ENCODE measurements at regions not wholly inside any gene's neighbourhood (a gene's known extent, or its start where the extent isn't known, plus 50 kb on each side); places are given as distances from the start of the nearest gene placed in this dataset.

GRCh38 chr6:149149653-149150052 is 167.9 kb upstream of the TAB2 start:
- DNase-seq (ENCODE audit: low read depth in 1 of 2, low spot score in 1 of 2), result no peak

GRCh38 chr6:149150301-149150700 is 167.2 kb upstream of the TAB2 start:
- no peak for DNase-seq (ENCODE audit: low read depth in 1 of 2, low spot score in 1 of 2)

- DNase-seq (ENCODE audit: low read depth in 1 of 2, low spot score in 1 of 2), result peak in 1 of 2 donors; percentile 23
Observed at GRCh38 chr6:149150801-149151398, 166.6 kb upstream of the TAB2 start.

- no peak for DNase-seq (ENCODE audit: low read depth in 1 of 2, low spot score in 1 of 2)
Observed at GRCh38 chr6:149152521-149152920, 165.0 kb upstream of the TAB2 start.

- DNase-seq (ENCODE audit: low read depth in 1 of 2, low spot score in 1 of 2), result no peak
Observed at GRCh38 chr6:149153100-149153499, 164.4 kb upstream of the TAB2 start.

GRCh38 chr6:149153693-149154092 is 163.8 kb upstream of the TAB2 start:
- no peak for DNase-seq (ENCODE audit: low read depth in 1 of 2, low spot score in 1 of 2)

- no peak for DNase-seq (ENCODE audit: low read depth in 1 of 2, low spot score in 1 of 2)
Observed at GRCh38 chr6:149154261-149154821, 163.2 kb upstream of the TAB2 start.

- DNase-seq (ENCODE audit: low read depth in 1 of 2, low spot score in 1 of 2), result no peak
Observed at GRCh38 chr6:149157126-149157525, 160.4 kb upstream of the TAB2 start.

- no peak for DNase-seq (ENCODE audit: low read depth in 1 of 2, low spot score in 1 of 2)
Observed at GRCh38 chr6:149158076-149158475, 159.4 kb upstream of the TAB2 start.

GRCh38 chr6:149160943-149161342 is 156.6 kb upstream of the TAB2 start:
- no peak for DNase-seq (ENCODE audit: low read depth in 1 of 2, low spot score in 1 of 2)

GRCh38 chr6:149162924-149163323 is 154.6 kb upstream of the TAB2 start:
- no peak for DNase-seq (ENCODE audit: low read depth in 1 of 2, low spot score in 1 of 2)

GRCh38 chr6:149164199-149164750 is 153.2 kb upstream of the TAB2 start:
- no peak for DNase-seq (ENCODE audit: low read depth in 1 of 2, low spot score in 1 of 2)

GRCh38 chr6:149166336-149166735 is 151.2 kb upstream of the TAB2 start:
- no peak for DNase-seq (ENCODE audit: low read depth in 1 of 2, low spot score in 1 of 2)

- no peak for DNase-seq (ENCODE audit: low read depth in 1 of 2, low spot score in 1 of 2)
Observed at GRCh38 chr6:149166747-149167146, 150.8 kb upstream of the TAB2 start.

- DNase-seq (ENCODE audit: low read depth in 1 of 2, low spot score in 1 of 2), result no peak
Observed at GRCh38 chr6:149168968-149169367, 148.5 kb upstream of the TAB2 start.

GRCh38 chr6:149169761-149170511 is 147.6 kb upstream of the TAB2 start:
- no peak for DNase-seq (ENCODE audit: low read depth in 1 of 2, low spot score in 1 of 2)

- no peak for DNase-seq (ENCODE audit: low read depth in 1 of 2, low spot score in 1 of 2)
Observed at GRCh38 chr6:149170564-149171452, 146.7 kb upstream of the TAB2 start.

- no peak for DNase-seq (ENCODE audit: low read depth in 1 of 2, low spot score in 1 of 2)
Observed at GRCh38 chr6:149173222-149173621, 144.3 kb upstream of the TAB2 start.

GRCh38 chr6:149174962-149175361 is 142.6 kb upstream of the TAB2 start:
- DNase-seq (ENCODE audit: low read depth in 1 of 2, low spot score in 1 of 2), result no peak

- DNase-seq (ENCODE audit: low read depth in 1 of 2, low spot score in 1 of 2), result no peak
Observed at GRCh38 chr6:149176971-149177667, 140.4 kb upstream of the TAB2 start.

GRCh38 chr6:149179431-149179830 is 138.1 kb upstream of the TAB2 start:
- no peak for DNase-seq (ENCODE audit: low read depth in 1 of 2, low spot score in 1 of 2)

Measured in activated T-helper 1 cell treated with anti-CD3 and anti-CD28 coated beads, Interleukin-2, amount 50 U/mL, for 16 hours (primary cell).